Stimulated activated CD4-positive, alpha-beta T cell treated with anti-CD3 and anti-CD28 coated beads, Interleukin-4, amount 100 ng/mL, for 24 hours (primary cell): ENCODE measurements at regions not wholly inside any gene's neighbourhood (a gene's known extent, or its start where the extent isn't known, plus 50 kb on each side); places are given as distances from the start of the nearest gene placed in this dataset.

Experiments used
- DNase-seq: peaks from one replicate; pipeline ENCODE4 v3.0.0-alpha.2; 2020

DNA sequence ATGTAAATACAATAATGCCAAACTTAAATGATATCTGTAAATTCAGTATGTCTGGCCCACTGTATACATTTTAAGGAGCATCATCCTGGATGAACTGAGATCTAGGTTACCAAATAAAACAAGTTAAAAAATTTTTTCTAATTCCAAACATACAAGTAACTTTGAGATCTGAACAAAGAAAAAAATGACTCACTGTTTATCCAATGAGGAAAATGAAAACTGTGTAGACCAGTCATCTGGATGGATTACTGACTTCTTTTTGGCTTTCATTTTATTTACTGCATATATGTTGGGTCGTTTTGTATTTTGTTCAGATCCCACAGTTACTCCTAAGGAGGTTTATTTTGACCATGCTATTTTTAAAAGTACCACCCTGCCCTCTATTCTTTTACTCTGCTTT lies 189.8 kb downstream of the RBM43 start:
- DNase-seq = no peak

GRCh38 chr2:151071382-151071781 lies 190.3 kb downstream of the RBM43 start:
- DNase-seq = no peak

DNA sequence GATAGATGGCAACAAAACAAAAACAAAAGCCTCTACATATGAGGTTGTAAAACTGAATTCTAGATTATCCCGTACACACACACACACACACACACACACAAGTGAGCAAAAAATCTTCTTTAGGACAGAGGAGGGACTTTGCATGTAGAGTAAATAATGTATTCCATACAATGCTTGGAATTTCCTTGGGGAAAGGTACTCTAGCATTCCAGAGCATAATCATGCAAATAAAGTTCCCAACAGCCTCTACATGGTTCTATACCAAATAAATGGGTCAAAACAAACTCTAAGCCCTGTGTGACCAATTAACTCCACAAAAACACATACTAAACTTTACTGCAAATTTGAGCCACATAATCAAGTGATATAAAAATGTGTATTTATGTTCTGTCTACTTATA lies 191.4 kb downstream of the RBM43 start:
- no peak for DNase-seq

DNA sequence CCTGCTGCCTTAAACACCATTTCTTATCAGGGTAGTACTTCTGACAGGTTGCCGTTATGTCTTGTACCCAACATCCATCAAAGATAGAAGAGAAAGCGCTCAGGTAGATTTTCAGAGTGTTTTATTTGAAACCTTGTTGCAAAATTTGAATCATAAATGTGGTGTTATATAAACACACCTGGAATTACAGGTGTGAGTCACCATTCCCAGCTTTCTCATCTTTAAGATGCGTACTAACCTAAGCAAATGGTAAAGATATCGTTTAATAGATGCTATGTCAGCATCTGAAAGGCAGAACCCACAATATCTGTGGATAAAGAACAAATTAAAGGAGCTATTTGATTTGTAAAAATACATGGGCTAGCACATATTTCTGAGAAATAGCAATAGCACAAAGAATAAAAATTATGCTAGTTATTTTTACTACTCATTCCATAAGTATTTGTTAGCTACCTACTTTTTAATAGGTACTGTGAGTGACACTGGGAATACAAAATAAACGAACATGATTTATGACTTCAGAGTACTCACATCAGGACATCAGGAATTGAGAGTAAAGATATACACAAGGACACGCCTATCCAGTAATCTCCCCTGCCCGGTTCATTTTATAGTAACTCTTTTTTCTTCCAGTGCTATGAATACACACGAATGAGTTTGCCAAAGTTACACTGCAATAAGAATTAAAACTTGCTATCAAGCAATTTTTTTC lies 193.8 kb downstream of the RBM43 start:
- DNase-seq = no peak

GRCh38 chr2:151063271-151063670 lies 198.4 kb downstream of the RBM43 start:
- no peak for DNase-seq

DNA sequence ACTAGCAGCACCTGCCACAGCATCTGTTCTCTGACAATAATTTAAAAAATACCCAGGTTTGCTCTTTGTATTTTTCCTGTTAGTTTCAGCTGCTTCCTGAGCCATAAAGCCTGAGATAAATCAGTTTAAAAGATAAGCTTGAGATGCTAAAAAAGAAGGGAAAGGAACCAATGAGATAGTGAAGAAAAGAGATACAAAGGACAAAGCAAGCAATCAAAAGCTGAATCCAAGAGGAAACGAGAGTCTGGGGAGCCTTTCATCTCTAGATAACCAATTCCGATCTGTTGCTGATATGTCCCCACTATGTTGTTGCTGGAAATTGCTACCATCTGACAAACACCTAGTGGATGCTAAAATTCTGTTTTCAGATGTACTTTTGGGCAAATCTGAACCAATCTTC lies 201.4 kb downstream of the RBM43 start:
- no peak for DNase-seq

DNA sequence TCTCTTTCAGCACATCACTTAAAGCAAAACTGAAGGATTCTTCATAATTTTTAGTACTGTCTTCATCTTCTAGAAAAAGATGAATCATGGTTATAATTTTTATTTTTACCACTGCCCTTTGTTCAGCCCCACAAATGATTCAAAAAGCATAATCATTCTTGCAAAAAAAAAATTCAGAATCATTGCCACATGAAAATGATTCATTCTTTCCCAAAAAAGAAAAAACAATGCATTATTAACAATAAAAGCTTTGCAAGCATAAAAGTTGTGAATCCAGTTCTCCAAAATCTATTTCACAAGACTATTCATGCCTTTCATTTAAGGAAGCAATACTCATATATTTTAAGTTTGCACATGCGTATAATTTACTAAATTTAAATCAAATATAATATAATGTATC lies 204.8 kb downstream of the RBM43 start:
- no peak for DNase-seq

- no peak for DNase-seq
These were observed 208.0 kb downstream of the RBM43 start for GRCh38 chr2:151053661-151053990.

DNA sequence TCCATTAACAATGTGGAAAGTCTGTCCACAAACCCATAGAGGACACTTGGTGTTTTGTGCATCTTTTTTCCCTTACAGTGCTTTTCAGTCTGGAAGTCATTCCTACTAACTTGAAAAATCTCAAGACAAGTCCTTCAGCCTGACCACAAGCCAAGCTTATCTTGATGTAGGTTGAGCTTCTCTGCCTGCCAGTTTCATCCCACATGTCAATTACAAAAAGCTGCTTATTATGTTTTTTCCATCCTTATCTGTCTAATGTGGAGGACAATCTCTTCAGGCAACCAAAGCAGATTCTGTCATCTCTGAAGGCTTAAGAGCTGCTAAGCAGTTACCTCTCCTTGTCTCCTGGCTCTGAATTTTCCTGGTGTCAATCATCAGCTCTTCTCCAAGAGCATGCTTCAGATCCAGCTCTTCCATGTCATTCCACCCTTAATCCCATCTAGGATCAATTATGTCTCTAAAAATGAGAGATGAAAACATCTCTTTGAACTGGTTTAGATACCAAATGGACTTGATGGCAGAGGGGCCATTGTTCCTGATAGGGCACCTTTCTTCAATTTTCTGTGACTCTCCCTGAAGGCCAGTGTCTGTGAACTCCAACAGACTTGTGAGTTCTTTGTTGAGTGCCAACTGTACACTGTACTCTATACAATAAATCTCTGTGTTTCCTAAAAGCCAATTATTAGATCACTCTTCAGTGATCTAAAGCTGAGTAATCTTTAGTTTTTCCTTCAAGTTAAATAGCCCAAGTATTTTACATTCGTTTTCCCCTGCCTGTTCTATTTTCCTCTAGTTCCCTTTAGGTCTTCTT lies 208.6 kb downstream of the RBM43 start:
- DNase-seq = no peak

- DNase-seq = peak; percentile 27
These were observed 210.0 kb downstream of the RBM43 start for GRCh38 chr2:151051574-151052220.

DNA sequence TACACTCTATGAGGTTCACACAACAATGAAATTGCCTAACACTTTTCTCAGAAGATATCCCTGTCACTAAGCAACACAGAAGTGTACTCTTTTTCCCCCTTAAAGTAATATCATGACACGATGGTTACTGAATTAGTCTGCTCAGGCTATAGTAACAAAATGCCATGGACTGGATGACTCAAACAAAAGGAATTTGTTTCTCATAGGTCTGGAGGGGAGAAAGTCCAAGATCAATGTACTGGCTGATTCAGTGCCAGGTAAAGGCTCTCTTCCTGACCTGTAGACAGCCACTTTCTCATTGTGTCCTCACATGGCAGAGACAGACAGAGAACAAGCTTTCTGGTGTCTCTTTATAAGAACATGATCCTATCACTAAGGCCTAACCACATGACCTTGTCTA lies 211.9 kb downstream of the RBM43 start:
- DNase-seq = no peak

DNA sequence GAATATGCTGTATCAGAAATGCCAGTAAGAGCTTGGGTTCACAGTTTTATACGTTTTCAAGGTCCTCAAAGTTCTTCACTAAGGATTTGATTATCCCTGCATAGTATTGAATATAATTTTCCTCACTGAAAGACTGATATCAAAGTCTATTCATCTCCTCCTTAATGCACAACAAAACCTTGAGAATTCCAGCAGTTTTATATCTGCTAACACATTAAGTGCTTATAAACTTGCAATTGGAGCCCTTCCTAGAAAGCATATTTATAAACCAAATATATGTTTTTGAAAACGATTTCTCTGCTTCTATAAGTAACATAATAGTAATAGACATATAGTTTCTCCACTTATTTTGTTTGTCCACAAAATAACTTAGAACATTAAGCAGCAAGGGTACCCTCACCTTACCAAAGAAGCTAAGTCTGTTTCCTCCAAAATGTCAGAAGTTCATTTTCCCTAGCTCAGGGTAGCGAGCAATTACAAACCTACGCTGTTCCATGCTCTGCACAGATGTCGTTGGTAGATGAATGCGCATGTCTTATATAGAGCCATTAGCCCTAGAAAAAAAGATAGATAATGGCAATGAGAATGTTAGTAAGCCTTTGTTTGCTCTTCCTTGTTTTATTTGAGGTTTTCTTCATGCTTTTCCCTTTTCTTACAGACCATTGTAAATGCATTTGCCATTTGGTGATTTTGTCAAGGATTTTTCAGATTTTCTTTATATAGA lies 213.2 kb downstream of the RBM43 start:
- no peak for DNase-seq

DNA sequence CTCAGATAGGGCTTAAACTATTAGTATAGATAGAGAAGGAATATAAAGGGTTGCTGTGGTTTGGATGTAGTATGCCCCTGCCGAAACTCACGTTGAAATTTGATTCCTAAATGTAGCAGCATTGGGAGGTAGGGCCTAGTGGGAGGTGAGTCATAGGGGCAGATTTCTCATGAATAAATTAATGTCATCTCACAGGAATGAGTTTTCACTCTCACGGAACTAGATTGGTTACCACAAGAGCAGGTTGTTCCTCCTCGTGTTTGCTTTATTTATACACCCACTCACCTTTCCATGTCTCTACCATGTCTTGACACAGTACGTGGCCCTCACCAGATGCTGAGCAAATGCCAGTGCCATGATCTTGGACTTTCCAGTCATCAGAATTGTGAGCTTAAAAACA lies 218.2 kb downstream of the RBM43 start:
- no peak for DNase-seq

DNA sequence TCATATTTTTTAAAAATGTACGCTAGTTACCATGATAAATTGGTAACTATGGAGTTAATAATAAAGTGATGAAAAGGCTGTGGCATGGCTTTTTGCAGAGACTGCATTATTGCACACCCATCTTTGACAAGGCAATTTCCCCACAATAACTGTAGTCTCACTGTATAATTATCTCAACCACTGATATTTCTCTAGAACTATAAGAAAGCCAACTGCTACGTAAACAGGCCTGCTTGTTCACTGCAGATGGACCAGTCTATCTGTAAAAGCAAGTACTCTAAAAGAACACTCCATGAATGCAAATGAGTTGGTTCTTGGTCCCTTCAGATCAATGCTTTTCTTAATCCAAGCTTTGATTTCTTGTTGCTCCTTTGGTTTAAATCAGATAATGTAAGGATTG lies 218.7 kb downstream of the RBM43 start:
- no peak for DNase-seq

GRCh38 chr2:151040039-151040438 lies 221.6 kb downstream of the RBM43 start:
- DNase-seq = no peak

DNA sequence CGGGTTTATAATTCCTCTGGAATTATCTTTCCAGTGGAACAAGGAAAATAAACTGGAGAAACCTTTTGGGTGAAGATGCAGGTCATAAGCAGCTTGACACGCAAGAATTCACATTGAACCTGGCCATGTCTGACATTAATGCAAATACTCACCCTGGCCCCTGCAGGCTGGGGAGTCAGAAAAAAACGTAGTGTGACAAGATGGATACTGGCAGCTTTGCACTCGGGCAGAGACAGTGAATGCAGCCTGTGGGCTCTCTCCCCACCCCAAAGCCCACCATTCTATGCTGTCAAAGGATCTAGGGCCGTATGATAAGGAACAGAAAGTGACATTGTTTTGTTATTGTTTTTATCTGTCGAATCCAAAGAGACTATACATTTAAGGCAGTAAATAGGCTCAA lies 223.1 kb downstream of the RBM43 start:
- DNase-seq = no peak

DNA sequence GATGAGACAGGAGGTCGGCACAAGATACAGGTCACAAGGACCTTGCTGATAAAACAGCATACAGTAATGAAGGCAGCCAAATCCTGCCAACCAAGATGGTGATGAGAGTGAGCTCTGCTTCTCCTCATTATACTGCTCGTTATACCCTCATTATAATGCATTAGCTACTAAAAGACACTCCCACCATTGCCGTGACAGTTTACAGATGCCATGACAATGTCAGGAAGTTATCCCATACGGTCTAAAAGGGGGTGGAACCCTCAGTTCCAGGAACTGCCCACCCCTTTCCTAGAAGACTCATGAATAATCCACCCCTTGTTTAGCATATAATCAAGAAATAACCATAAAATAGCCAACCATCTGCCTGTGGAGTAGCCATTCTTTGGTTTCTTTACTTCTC lies 224.2 kb downstream of the RBM43 start:
- DNase-seq = no peak

GRCh38 chr2:151033271-151034248 lies 228.1 kb downstream of the RBM43 start:
- DNase-seq = no peak

GRCh38 chr2:151032741-151033191 lies 228.9 kb downstream of the RBM43 start:
- DNase-seq = no peak

GRCh38 chr2:151030663-151031230 lies 230.9 kb downstream of the RBM43 start:
- no peak for DNase-seq

DNA sequence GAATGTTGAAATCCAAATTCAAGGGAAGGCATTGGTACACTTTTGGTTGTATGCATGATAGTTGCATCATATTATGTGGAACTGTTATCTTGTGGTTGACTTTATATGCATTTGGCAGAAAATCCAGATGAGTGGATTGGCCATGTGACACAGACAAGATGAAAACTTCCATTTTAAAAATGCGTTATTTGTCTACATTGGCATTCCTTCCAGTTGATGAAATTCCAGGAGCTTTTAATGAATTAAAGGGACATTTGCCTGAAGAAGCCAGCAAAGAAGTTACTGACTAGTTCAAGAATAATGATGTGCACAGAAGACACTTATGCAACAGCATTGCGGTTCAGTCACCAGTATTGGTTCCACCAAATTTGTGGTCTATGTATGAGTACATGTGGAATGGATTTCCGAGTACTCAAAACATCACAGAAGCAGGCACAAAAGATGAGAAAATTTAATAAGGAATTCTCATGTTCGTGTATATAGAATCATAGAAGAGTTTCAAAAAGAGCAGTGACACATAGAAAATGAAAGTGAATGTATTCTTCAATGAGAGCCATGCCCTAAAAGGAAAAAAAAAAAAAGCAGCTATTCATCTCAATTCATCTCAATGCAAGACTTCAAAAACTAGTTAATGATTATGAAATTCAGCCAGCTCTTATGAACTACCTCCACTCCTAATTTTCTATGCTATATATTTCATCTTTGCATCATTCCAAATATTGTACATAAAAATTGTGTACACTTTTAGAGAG lies 232.1 kb downstream of the RBM43 start:
- DNase-seq = no peak
